Parathyroid adenoma (tissue), 2 donors: ENCODE measurements at regions not wholly inside any gene's neighbourhood (a gene's known extent, or its start where the extent isn't known, plus 50 kb on each side); places are given as distances from the start of the nearest gene placed in this dataset.

ENCODE experiments used
- H2AFZ ChIP-seq: fragments of 300-600 bp; sonication (generic); one replicate; pipeline ENCODE4 v1.7.0; 2017; ENCODE audit warnings: antibody characterized with exemption, mild to moderate bottlenecking
- H3K27ac ChIP-seq: fragments of 300-600 bp; sonication (generic); one replicate; pipeline ENCODE4 v1.7.0; 2017
- H3K27me3 ChIP-seq: fragments of 300-600 bp; sonication (generic); one replicate; pipeline ENCODE4 v1.7.0; 2017; ENCODE audit warnings: low read length; ENCODE audit not compliant: control insufficient read depth, insufficient read depth
- H3K36me3 ChIP-seq: fragments of 300-600 bp; sonication (generic); one replicate; pipeline ENCODE4 v1.7.0; 2017; ENCODE audit warnings: low read length; ENCODE audit not compliant: control insufficient read depth, insufficient read depth
- H3K4me1 ChIP-seq: fragments of 300-600 bp; sonication (generic); one replicate; pipeline ENCODE4 v1.7.0; 2017; ENCODE audit warnings: control low read depth
- H3K4me2 ChIP-seq: fragments of 300-600 bp; sonication (generic); one replicate; pipeline ENCODE4 v1.7.0; 2017; ENCODE audit warnings: low read length
- H3K4me3 ChIP-seq: fragments of 300-600 bp; sonication (generic); one replicate; pipeline ENCODE4 v1.7.0; 2017; ENCODE audit warnings: low read depth, low read length
- H3K79me2 ChIP-seq: fragments of 300-600 bp; sonication (generic); one replicate; pipeline ENCODE4 v1.7.0; 2017; ENCODE audit warnings: control low read depth
- H3K9ac ChIP-seq: fragments of 300-600 bp; sonication (generic); one replicate; pipeline ENCODE4 v1.7.0; 2017; ENCODE audit warnings: mild to moderate bottlenecking
- H3K9me3 ChIP-seq: fragments of 300-600 bp; sonication (generic); one replicate; pipeline ENCODE4 v1.7.0; 2017; ENCODE audit warnings: low read length; ENCODE audit not compliant: control insufficient read depth
- CTCF ChIP-seq: fragments of 300-600 bp; sonication (generic); IDR thresholded peaks from one replicate; pipeline ENCODE4 v1.7.0; 2017; ENCODE audit warnings: antibody characterized with exemption, mild to moderate bottlenecking
- donor health status: primary hyperparathyroidism.

GRCh38 chr3:3461317-3461716 is 281.8 kb upstream of the CRBN start:
- H3K4me3 ChIP-seq: no peak overlapping the region
- H3K36me3 ChIP-seq: no peaks in the 10 kb centered on the region
- H3K4me2 ChIP-seq: no peak overlapping the region
- no peak for TF ChIP-seq CTCF
- H2AFZ ChIP-seq: no peak overlapping the region
- no peaks in the 10 kb centered on the region for H3K27me3 ChIP-seq
- H3K9me3 ChIP-seq: no peaks in the 10 kb centered on the region
- H3K27ac ChIP-seq: no peak overlapping the region
- H3K79me2 ChIP-seq: no peaks in the 10 kb centered on the region
- H3K4me1 ChIP-seq: no peaks in the 10 kb centered on the region
- no peak overlapping the region for H3K9ac ChIP-seq

GRCh38 chr3:3448468-3448867 is 269.0 kb upstream of the CRBN start:
- Histone ChIP-seq H3K4me3 (no peak overlapping the region), H3K4me1 (no peaks in the 10 kb centered on the region), H3K9me3 (no peaks in the 10 kb centered on the region), H2AFZ (no peak overlapping the region), H3K27ac (no peak overlapping the region), H3K4me2 (no peak overlapping the region), H3K9ac (no peak overlapping the region), H3K27me3 (no peaks in the 10 kb centered on the region), H3K36me3 (no peaks in the 10 kb centered on the region), H3K79me2 (no peaks in the 10 kb centered on the region)
- TF ChIP-seq CTCF: no peak

- Histone ChIP-seq H3K4me1 (no peaks in the 10 kb centered on the region), H3K9me3 (no peaks in the 10 kb centered on the region)
Observed at GRCh38 chr3:3447641-3448040, 268.1 kb upstream of the CRBN start.

GRCh38 chr3:3446251-3446650 is 266.8 kb upstream of the CRBN start:
- Histone ChIP-seq H3K9ac (no peak overlapping the region), H3K4me2 (no peak overlapping the region), H3K9me3 (no peaks in the 10 kb centered on the region), H3K4me3 (no peak overlapping the region), H2AFZ (no peak overlapping the region), H3K4me1 (no peaks in the 10 kb centered on the region), H3K36me3 (no peaks in the 10 kb centered on the region), H3K27me3 (no peaks in the 10 kb centered on the region), H3K79me2 (no peaks in the 10 kb centered on the region), H3K27ac (no peak overlapping the region)
- TF ChIP-seq CTCF: no peak

More at GRCh38 chr3:3447641-3448040, 268.1 kb upstream of the CRBN start:
- Histone ChIP-seq H2AFZ (no peak overlapping the region), H3K4me2 (no peak overlapping the region), H3K36me3 (no peaks in the 10 kb centered on the region), H3K4me3 (no peak overlapping the region), H3K27me3 (no peaks in the 10 kb centered on the region), H3K79me2 (no peaks in the 10 kb centered on the region), H3K27ac (no peak overlapping the region), H3K9ac (no peak overlapping the region)
- no peak for TF ChIP-seq CTCF

GRCh38 chr3:3443482-3443881 is 264.0 kb upstream of the CRBN start:
- no peak for TF ChIP-seq CTCF
- H3K4me3 ChIP-seq: no peak overlapping the region

More at GRCh38 chr3:3443482-3443881, 264.0 kb upstream of the CRBN start:
- H3K79me2 ChIP-seq: no peaks in the 10 kb centered on the region
- H3K36me3 ChIP-seq: no peaks in the 10 kb centered on the region
- H3K4me2 ChIP-seq: no peak overlapping the region
- H3K27ac ChIP-seq: no peak overlapping the region
- no peaks in the 10 kb centered on the region for H3K27me3 ChIP-seq
- no peaks in the 10 kb centered on the region for H3K4me1 ChIP-seq
- H2AFZ ChIP-seq: no peak overlapping the region
- H3K9ac ChIP-seq: no peak overlapping the region
- H3K9me3 ChIP-seq: no peaks in the 10 kb centered on the region
